Keratinocyte (primary cell): ENCODE measurements at regions not wholly inside any gene's neighbourhood (a gene's known extent, or its start where the extent isn't known, plus 50 kb on each side); places are given as distances from the start of the nearest gene placed in this dataset.

Experiments used
- DNase-seq: peaks from one replicate; pipeline ENCODE4 v3.0.0-alpha.2; 2011; ENCODE audit warnings: low read depth, missing footprints, low spot score
- FAIRE-seq: peaks from 2 replicates; lab custom pipeline; 2011; peaks lifted over from hg19 to GRCh38; lab: Jason Lieb, UNC
- H2AFZ ChIP-seq: 2 replicates; pipeline ENCODE4 v1.6.0; 2012; ENCODE audit warnings: low read length, control low read depth, inconsistent platforms; ENCODE audit not compliant: control insufficient read depth
- H3K27ac ChIP-seq: 2 replicates; pipeline ENCODE4 v1.5.1; 2011; ENCODE audit warnings: low read length; ENCODE audit not compliant: control insufficient read depth, insufficient read depth
- H3K27me3 ChIP-seq: 3 replicates; pipeline ENCODE4 v1.6.0; 2011; ENCODE audit warnings: low read length; ENCODE audit not compliant: control insufficient read depth, insufficient read depth; ENCODE audit errors: extremely low read depth
- H3K36me3 ChIP-seq, 2 experiments: 2 replicates in 1 of 2; 3 replicates in 1 of 2; pipeline ENCODE4 v1.5.1; 2011; ENCODE audit warnings: low read length in 2 of 2, mild to moderate bottlenecking in 1 of 2; ENCODE audit not compliant: control insufficient read depth in 2 of 2, insufficient read depth in 2 of 2; ENCODE audit errors: extremely low read depth in 1 of 2
- H3K4me1 ChIP-seq: 3 replicates; pipeline ENCODE4 v1.5.1; 2011; ENCODE audit warnings: low read length; ENCODE audit not compliant: control insufficient read depth, insufficient read depth; ENCODE audit errors: extremely low read depth
- H3K4me2 ChIP-seq: 3 replicates; pipeline ENCODE4 v1.6.0; 2011; ENCODE audit warnings: low read depth, low read length; ENCODE audit not compliant: control insufficient read depth, insufficient read depth; ENCODE audit errors: extremely low read depth
- H3K4me3 ChIP-seq, 3 experiments: fragments of 200-600 bp in 1 of 3; sonication (generic) in 1 of 3; 2 replicates in 2 of 3; 3 replicates in 1 of 3; pipeline ENCODE4 v1.5.1; 2011 to 2016; ENCODE audit warnings: low read length in 3 of 3, mild to moderate bottlenecking in 3 of 3, control low read depth in 2 of 3, inconsistent platforms in 1 of 3, low read depth in 1 of 3, mixed read lengths in 1 of 3, mixed run types in 1 of 3, moderate library complexity in 1 of 3; ENCODE audit not compliant: control insufficient read depth in 2 of 3, insufficient read depth in 2 of 3; ENCODE audit errors: extremely low read depth in 1 of 3
- H3K79me2 ChIP-seq: 2 replicates; pipeline ENCODE4 v1.6.0; 2012; ENCODE audit warnings: low read length; ENCODE audit not compliant: control insufficient read depth, insufficient read depth
- H3K9ac ChIP-seq: 3 replicates; pipeline ENCODE4 v1.6.0; 2011; ENCODE audit warnings: low read length; ENCODE audit not compliant: control insufficient read depth, insufficient read depth; ENCODE audit errors: extremely low read depth
- H3K9me1 ChIP-seq: 3 replicates; pipeline ENCODE4 v1.6.0; 2011; ENCODE audit warnings: low read length; ENCODE audit not compliant: control insufficient read depth, insufficient read depth; ENCODE audit errors: extremely low read depth
- H3K9me3 ChIP-seq: 2 replicates; pipeline ENCODE4 v1.5.1; 2012; ENCODE audit warnings: low read depth, low read length; ENCODE audit not compliant: control insufficient read depth
- H4K20me1 ChIP-seq: 3 replicates; pipeline ENCODE4 v1.6.0; 2011; ENCODE audit warnings: low read length; ENCODE audit not compliant: control insufficient read depth, insufficient read depth; ENCODE audit errors: extremely low read depth
- CTCF ChIP-seq, 3 experiments: IDR thresholded peaks in 1 of 3; conservative IDR thresholded peaks in 1 of 3; optimal IDR thresholded peaks in 1 of 3; 2 replicates in 2 of 3; 3 replicates in 1 of 3; pipeline versions ENCODE3 to v1.5.1; 2011; ENCODE audit warnings: low read length in 3 of 3, mild to moderate bottlenecking in 3 of 3, moderate library complexity in 2 of 3, control low read depth in 1 of 3, inconsistent platforms in 1 of 3; ENCODE audit not compliant: insufficient read depth in 2 of 3; ENCODE audit errors: extremely low read depth in 1 of 3
- EZH2 ChIP-seq: IDR thresholded peaks from one replicate; pipeline ENCODE4 v1.6.1; 2012; ENCODE audit warnings: inconsistent platforms, mild to moderate bottlenecking, low read length, moderate library complexity
- dilution Hi-C: fragments of 300-500 bp; cut with MboI; formaldehyde crosslinking; loops from one replicate; pipeline ENCODE4 v1.7.0; 2020; ENCODE audit warnings: low sequenced_read_pairs; ENCODE audit not compliant: extremely low pct_ligation_motif_present

GRCh38 chr2:118294063-118294462, 205.8 kb downstream of the INSIG2 start:
- no peak for DNase-seq
- dilution Hi-C loops = no loop called here
- no peaks in the 10 kb centered on the region for H3K9me1 ChIP-seq
- TF ChIP-seq CTCF (optimal IDR thresholded peaks at IDR 0.05 in 1 of 3, IDR thresholded peaks at IDR 0.05 in 1 of 3, conservative IDR thresholded peaks at IDR 0.05 in 1 of 3; ENCODE audit: extremely low read depth in 1 of 3, insufficient read depth in 2 of 3, low read length in 3 of 3) = no peak
- no peak for TF ChIP-seq EZH2
- no peaks in the 10 kb centered on the region for H4K20me1 ChIP-seq
- no peaks in the 10 kb centered on the region for H3K79me2 ChIP-seq
- no peaks in the 10 kb centered on the region for H3K9me3 ChIP-seq
- no peak overlapping the region for H3K9ac ChIP-seq
- H3K27me3 ChIP-seq = no peaks in the 10 kb centered on the region
- H2AFZ ChIP-seq = no peak overlapping the region
- no peak overlapping the region for H3K4me2 ChIP-seq
- no peak overlapping the region for H3K4me3 ChIP-seq
- FAIRE-seq = no peak
- H3K27ac ChIP-seq = no peak overlapping the region
- no peaks in the 10 kb centered on the region for H3K36me3 ChIP-seq
- no peaks in the 10 kb centered on the region for H3K4me1 ChIP-seq

GRCh38 chr2:118292991-118293390, 204.7 kb downstream of the INSIG2 start:
- no peaks in the 10 kb centered on the region for H3K9me3 ChIP-seq
- FAIRE-seq (no peak), DNase-seq (no peak)
- no peaks in the 10 kb centered on the region for H3K27me3 ChIP-seq
- H3K36me3 ChIP-seq = no peaks in the 10 kb centered on the region
- H4K20me1 ChIP-seq = no peaks in the 10 kb centered on the region
- H3K4me2 ChIP-seq = no peak overlapping the region
- no peak overlapping the region for H3K4me3 ChIP-seq
- no peak overlapping the region for H3K27ac ChIP-seq
- no peaks in the 10 kb centered on the region for H3K4me1 ChIP-seq
- H3K9ac ChIP-seq = no peak overlapping the region
- TF ChIP-seq CTCF (optimal IDR thresholded peaks at IDR 0.05 in 1 of 3, IDR thresholded peaks at IDR 0.05 in 1 of 3, conservative IDR thresholded peaks at IDR 0.05 in 1 of 3; ENCODE audit: extremely low read depth in 1 of 3, insufficient read depth in 2 of 3, low read length in 3 of 3) = no peak
- TF ChIP-seq EZH2 = no peak
- dilution Hi-C loops = no loop called here
- no peaks in the 10 kb centered on the region for H3K9me1 ChIP-seq
- no peaks in the 10 kb centered on the region for H3K79me2 ChIP-seq
- no peak overlapping the region for H2AFZ ChIP-seq
